HEK293 (cell line): ENCODE measurements at regions not wholly inside any gene's neighbourhood (a gene's known extent, or its start where the extent isn't known, plus 50 kb on each side); places are given as distances from the start of the nearest gene placed in this dataset.

Experiments used
- CTCF ChIA-PET: fragments of 350-600 bp; formaldehyde crosslinking; extraction: SDS; loops from one replicate; lab custom pipeline; 2021; ENCODE audit warnings: antibody characterized with exemption; lab: Yijun Ruan, JAX
- POLR2A ChIA-PET: fragments of 300-600 bp; formaldehyde crosslinking; extraction: SDS; loops from one replicate; lab custom pipeline; 2020; ENCODE audit warnings: antibody characterized with exemption, inconsistent platforms; lab: Yijun Ruan, JAX
- H3K27ac ChIP-seq: fragments of 200-500 bp; sonication (Bioruptor generic); 2 replicates; pipeline ENCODE4 v1.5.1; 2014; ENCODE audit warnings: low read depth, low read length, control low read depth, inconsistent platforms; ENCODE audit errors: extremely low read depth
- H3K36me3 ChIP-seq, 2 experiments: fragments of 200-500 bp in 1 of 2; sonication (Bioruptor generic) in 1 of 2; 1 replicate in 1 of 2; 2 replicates in 1 of 2; pipeline ENCODE4 v1.5.1; 2014 to 2017; ENCODE audit warnings: inconsistent platforms in 2 of 2, low read length in 2 of 2; ENCODE audit not compliant: control insufficient read depth in 2 of 2, insufficient read depth in 1 of 2
- H3K4me1 ChIP-seq: fragments of 200-500 bp; sonication (Bioruptor generic); 2 replicates; pipeline ENCODE4 v1.5.1; 2014; ENCODE audit warnings: mild to moderate bottlenecking, low read length, inconsistent platforms; ENCODE audit not compliant: control insufficient read depth, insufficient read depth
- H3K4me3 ChIP-seq: 2 replicates; pipeline ENCODE4 v1.5.1; 2011; ENCODE audit warnings: low read depth, mild to moderate bottlenecking, control low read depth, low read length, moderate library complexity
- H3K9me3 ChIP-seq: fragments of 200-500 bp; sonication (Bioruptor generic); 2 replicates; pipeline ENCODE4 v1.5.1; 2014; ENCODE audit warnings: low read depth, low read length, inconsistent platforms; ENCODE audit not compliant: control insufficient read depth, insufficient read depth
- IKZF3 ChIP-seq: fragments of 450-650 bp; IDR thresholded peaks from 2 replicates; pipeline ENCODE4 v1.5.0; 2018; ENCODE audit warnings: missing biosample characterization, mild to moderate bottlenecking, missing genetic modification characterization, moderate library complexity
- KLF8 ChIP-seq: fragments of 450-650 bp; formaldehyde crosslinking; IDR thresholded peaks from 2 replicates; pipeline ENCODE4 v1.5.1; 2016; ENCODE audit warnings: missing biosample characterization, missing genetic modification characterization
- MYNN ChIP-seq: fragments of 450-650 bp; formaldehyde crosslinking; IDR thresholded peaks from 2 replicates; pipeline ENCODE4 v1.5.1; 2016; ENCODE audit warnings: missing biosample characterization, missing genetic modification characterization, borderline replicate concordance
- RBAK ChIP-seq: fragments of 450-650 bp; formaldehyde crosslinking; IDR thresholded peaks from 2 replicates; pipeline ENCODE4 v1.5.1; 2016; ENCODE audit warnings: missing biosample characterization, missing genetic modification characterization
- TCF7L2 ChIP-seq: IDR thresholded peaks from 2 replicates; pipeline ENCODE4 v1.6.1; 2011; ENCODE audit warnings: low read depth, mild to moderate bottlenecking, inconsistent platforms, low read length, moderate library complexity, borderline replicate concordance
- ZNF16 ChIP-seq: fragments of 450-650 bp; formaldehyde crosslinking; IDR thresholded peaks from 2 replicates; pipeline ENCODE4 v1.5.1; 2016; ENCODE audit warnings: low read depth, missing biosample characterization, missing genetic modification characterization
- ZNF248 ChIP-seq: fragments of 450-650 bp; formaldehyde crosslinking; IDR thresholded peaks from 2 replicates; pipeline ENCODE4 v1.5.1; 2017; ENCODE audit warnings: missing biosample characterization, missing genetic modification characterization
- ZNF596 ChIP-seq: fragments of 450-650 bp; IDR thresholded peaks from 2 replicates; pipeline ENCODE4 v1.5.0; 2018; ENCODE audit warnings: missing biosample characterization, mild to moderate bottlenecking, missing genetic modification characterization, moderate library complexity
- ZNF658 ChIP-seq: fragments of 450-650 bp; formaldehyde crosslinking; IDR thresholded peaks from 2 replicates; pipeline ENCODE4; 2016; ENCODE audit warnings: missing biosample characterization, missing genetic modification characterization
- ZNF670 ChIP-seq: fragments of 450-650 bp; formaldehyde crosslinking; IDR thresholded peaks from 2 replicates; pipeline ENCODE4 v1.5.1; 2016; ENCODE audit warnings: missing biosample characterization, missing genetic modification characterization, low read depth
- ZNF677 ChIP-seq: fragments of 450-650 bp; IDR thresholded peaks from 2 replicates; pipeline ENCODE4 v1.5.0; 2018; ENCODE audit warnings: missing biosample characterization, mild to moderate bottlenecking, missing genetic modification characterization, moderate library complexity
- ZNF747 ChIP-seq: fragments of 450-650 bp; formaldehyde crosslinking; IDR thresholded peaks from 2 replicates; pipeline ENCODE4 v1.5.1; 2016; ENCODE audit warnings: missing biosample characterization, missing genetic modification characterization
- ZNF768 ChIP-seq: fragments of 450-650 bp; formaldehyde crosslinking; IDR thresholded peaks from 2 replicates; pipeline ENCODE4 v1.5.1; 2018; ENCODE audit warnings: missing biosample characterization, mild to moderate bottlenecking, missing genetic modification characterization
- TF ChIP-seq, protein P1 (sequence below): fragments of 450-650 bp; formaldehyde crosslinking; IDR thresholded peaks from 2 replicates; pipeline ENCODE4 v1.5.1; 2016; ENCODE audit warnings: missing biosample characterization, missing genetic modification characterization
- TF ChIP-seq, protein P2 (sequence below): fragments of 450-650 bp; formaldehyde crosslinking; IDR thresholded peaks from 2 replicates; pipeline ENCODE4 v1.5.1; 2016; ENCODE audit warnings: missing biosample characterization, missing genetic modification characterization
- TF ChIP-seq, protein P3 (sequence below): fragments of 450-650 bp; formaldehyde crosslinking; IDR thresholded peaks from 2 replicates; pipeline ENCODE4 v1.5.1; 2016; ENCODE audit warnings: missing biosample characterization, missing genetic modification characterization, low read depth
- TF ChIP-seq, protein P4 (sequence below): fragments of 450-650 bp; formaldehyde crosslinking; IDR thresholded peaks from 2 replicates; pipeline ENCODE4 v1.5.1; 2017; ENCODE audit warnings: missing biosample characterization, missing genetic modification characterization
- TF ChIP-seq, protein P5 (sequence below): fragments of 450-650 bp; formaldehyde crosslinking; conservative IDR thresholded peaks from 2 replicates; pipeline ENCODE4 v1.5.1; 2016; ENCODE audit warnings: low read depth, missing biosample characterization, missing genetic modification characterization

DNA sequence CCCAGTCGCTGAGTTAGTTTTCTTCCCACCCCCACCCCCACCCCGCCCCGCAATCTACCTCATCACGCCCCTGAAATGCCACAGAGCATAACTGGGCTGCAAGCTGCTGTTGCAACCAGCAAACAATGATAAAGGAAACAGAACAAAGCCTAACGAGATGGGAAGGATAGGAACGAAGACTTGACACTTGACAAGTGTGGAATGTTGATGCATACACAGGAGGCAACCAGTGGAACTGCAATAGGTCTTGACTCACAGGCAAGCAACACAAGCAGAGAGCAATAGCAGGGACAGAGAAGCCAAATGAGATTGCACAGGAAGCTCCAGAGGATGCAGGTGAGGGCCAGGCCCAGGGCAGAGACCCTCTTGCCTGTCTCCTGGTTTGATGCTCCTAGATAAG lies 225.9 kb downstream of the IGSF11 start:
- ChIA-PET POLR2A (no interaction called here), CTCF (interaction anchor here (0.6 kb wide), 1 partner anchor 417 kb away, joined by 3 read pairs; no protein-coding TSS in a partner anchor)
- TF ChIP-seq KLF8 (tag by site-specific recombination) (no peak), ZNF16 (tag by site-specific recombination) (no peak), ZNF248 (no peak), ZNF658 (tag by site-specific recombination) (no peak), ZNF677 (tag by site-specific recombination) (no peak), ZNF768 (no peak), IKZF3 (no peak), ZNF670 (tag by site-specific recombination) (no peak), RBAK (tag by site-specific recombination) (no peak), ZNF596 (tag by site-specific recombination) (no peak), MYNN (no peak), TCF7L2 (no peak), ZNF747 (tag by site-specific recombination) (no peak)
- TF ChIP-seq, protein P1, sequence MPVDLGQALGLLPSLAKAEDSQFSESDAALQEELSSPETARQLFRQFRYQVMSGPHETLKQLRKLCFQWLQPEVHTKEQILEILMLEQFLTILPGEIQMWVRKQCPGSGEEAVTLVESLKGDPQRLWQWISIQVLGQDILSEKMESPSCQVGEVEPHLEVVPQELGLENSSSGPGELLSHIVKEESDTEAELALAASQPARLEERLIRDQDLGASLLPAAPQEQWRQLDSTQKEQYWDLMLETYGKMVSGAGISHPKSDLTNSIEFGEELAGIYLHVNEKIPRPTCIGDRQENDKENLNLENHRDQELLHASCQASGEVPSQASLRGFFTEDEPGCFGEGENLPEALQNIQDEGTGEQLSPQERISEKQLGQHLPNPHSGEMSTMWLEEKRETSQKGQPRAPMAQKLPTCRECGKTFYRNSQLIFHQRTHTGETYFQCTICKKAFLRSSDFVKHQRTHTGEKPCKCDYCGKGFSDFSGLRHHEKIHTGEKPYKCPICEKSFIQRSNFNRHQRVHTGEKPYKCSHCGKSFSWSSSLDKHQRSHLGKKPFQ (tag by site-specific recombination): no peak
- TF ChIP-seq, protein P2, sequence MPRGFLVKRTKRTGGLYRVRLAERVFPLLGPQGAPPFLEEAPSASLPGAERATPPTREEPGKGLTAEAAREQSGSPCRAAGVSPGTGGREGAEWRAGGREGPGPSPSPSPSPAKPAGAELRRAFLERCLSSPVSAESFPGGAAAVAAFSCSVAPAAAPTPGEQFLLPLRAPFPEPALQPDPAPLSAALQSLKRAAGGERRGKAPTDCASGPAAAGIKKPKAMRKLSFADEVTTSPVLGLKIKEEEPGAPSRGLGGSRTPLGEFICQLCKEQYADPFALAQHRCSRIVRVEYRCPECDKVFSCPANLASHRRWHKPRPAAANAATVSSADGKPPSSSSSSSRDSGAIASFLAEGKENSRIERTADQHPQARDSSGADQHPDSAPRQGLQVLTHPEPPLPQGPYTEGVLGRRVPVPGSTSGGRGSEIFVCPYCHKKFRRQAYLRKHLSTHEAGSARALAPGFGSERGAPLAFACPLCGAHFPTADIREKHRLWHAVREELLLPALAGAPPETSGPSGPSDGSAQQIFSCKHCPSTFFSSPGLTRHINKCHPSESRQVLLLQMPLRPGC: no peak
- TF ChIP-seq, protein P3, sequence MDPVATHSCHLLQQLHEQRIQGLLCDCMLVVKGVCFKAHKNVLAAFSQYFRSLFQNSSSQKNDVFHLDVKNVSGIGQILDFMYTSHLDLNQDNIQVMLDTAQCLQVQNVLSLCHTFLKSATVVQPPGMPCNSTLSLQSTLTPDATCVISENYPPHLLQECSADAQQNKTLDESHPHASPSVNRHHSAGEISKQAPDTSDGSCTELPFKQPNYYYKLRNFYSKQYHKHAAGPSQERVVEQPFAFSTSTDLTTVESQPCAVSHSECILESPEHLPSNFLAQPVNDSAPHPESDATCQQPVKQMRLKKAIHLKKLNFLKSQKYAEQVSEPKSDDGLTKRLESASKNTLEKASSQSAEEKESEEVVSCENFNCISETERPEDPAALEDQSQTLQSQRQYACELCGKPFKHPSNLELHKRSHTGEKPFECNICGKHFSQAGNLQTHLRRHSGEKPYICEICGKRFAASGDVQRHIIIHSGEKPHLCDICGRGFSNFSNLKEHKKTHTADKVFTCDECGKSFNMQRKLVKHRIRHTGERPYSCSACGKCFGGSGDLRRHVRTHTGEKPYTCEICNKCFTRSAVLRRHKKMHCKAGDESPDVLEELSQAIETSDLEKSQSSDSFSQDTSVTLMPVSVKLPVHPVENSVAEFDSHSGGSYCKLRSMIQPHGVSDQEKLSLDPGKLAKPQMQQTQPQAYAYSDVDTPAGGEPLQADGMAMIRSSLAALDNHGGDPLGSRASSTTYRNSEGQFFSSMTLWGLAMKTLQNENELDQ (tag by site-specific recombination): no peak
- TF ChIP-seq, protein P4, sequence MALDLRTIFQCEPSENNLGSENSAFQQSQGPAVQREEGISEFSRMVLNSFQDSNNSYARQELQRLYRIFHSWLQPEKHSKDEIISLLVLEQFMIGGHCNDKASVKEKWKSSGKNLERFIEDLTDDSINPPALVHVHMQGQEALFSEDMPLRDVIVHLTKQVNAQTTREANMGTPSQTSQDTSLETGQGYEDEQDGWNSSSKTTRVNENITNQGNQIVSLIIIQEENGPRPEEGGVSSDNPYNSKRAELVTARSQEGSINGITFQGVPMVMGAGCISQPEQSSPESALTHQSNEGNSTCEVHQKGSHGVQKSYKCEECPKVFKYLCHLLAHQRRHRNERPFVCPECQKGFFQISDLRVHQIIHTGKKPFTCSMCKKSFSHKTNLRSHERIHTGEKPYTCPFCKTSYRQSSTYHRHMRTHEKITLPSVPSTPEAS: no peak
- TF ChIP-seq, protein P5, sequence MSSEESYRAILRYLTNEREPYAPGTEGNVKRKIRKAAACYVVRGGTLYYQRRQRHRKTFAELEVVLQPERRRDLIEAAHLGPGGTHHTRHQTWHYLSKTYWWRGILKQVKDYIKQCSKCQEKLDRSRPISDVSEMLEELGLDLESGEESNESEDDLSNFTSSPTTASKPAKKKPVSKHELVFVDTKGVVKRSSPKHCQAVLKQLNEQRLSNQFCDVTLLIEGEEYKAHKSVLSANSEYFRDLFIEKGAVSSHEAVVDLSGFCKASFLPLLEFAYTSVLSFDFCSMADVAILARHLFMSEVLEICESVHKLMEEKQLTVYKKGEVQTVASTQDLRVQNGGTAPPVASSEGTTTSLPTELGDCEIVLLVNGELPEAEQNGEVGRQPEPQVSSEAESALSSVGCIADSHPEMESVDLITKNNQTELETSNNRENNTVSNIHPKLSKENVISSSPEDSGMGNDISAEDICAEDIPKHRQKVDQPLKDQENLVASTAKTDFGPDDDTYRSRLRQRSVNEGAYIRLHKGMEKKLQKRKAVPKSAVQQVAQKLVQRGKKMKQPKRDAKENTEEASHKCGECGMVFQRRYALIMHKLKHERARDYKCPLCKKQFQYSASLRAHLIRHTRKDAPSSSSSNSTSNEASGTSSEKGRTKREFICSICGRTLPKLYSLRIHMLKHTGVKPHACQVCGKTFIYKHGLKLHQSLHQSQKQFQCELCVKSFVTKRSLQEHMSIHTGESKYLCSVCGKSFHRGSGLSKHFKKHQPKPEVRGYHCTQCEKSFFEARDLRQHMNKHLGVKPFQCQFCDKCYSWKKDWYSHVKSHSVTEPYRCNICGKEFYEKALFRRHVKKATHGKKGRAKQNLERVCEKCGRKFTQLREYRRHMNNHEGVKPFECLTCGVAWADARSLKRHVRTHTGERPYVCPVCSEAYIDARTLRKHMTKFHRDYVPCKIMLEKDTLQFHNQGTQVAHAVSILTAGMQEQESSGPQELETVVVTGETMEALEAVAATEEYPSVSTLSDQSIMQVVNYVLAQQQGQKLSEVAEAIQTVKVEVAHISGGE (tag by site-specific recombination): no peak
- no peaks in the 10 kb centered on the region for H3K4me1 ChIP-seq
- H3K27ac ChIP-seq: no peak overlapping the region
- H3K36me3 ChIP-seq: no peaks in the 10 kb centered on the region
- H3K9me3 ChIP-seq: no peaks in the 10 kb centered on the region
- H3K4me3 ChIP-seq: no peak overlapping the region
